Small intestine (tissue), 7 donors: ENCODE measurements at regions not wholly inside any gene's neighbourhood (a gene's known extent, or its start where the extent isn't known, plus 50 kb on each side); places are given as distances from the start of the nearest gene placed in this dataset.
"Not testable (repeated sequence)": the region's sequence is repeated elsewhere in the genome, so short reads cannot be mapped to it uniquely, and the experiment has no call there.

ENCODE experiments used
- DNase-seq, 2 donors: peaks; one replicate each; pipeline versions ENCODE4 v3.0.0 to v3.0.0-alpha.2; 2013
- FAIRE-seq: peaks from 2 replicates; lab custom pipeline; 2012; peaks lifted over from hg19 to GRCh38; lab: Jason Lieb, UNC
- H3K27ac ChIP-seq, 3 donors: one replicate each; pipeline ENCODE4 v1.5.1; 2013; ENCODE audit warnings: low read length in 2 of 3, mild to moderate bottlenecking in 2 of 3, control low read depth in 1 of 3, inconsistent platforms in 1 of 3, low read depth in 1 of 3, moderate library complexity in 1 of 3
- H3K27me3 ChIP-seq, 3 donors: one replicate each; pipeline ENCODE4 v1.6.1; 2013; ENCODE audit warnings: low read length in 3 of 3, inconsistent platforms in 1 of 3; ENCODE audit not compliant: control insufficient read depth in 3 of 3, insufficient read depth in 3 of 3
- H3K36me3 ChIP-seq, 3 donors: one replicate each; pipeline ENCODE4 v1.6.1; 2013; ENCODE audit warnings: low read length in 3 of 3, inconsistent platforms in 1 of 3, low read depth in 1 of 3, mild to moderate bottlenecking in 1 of 3, moderate library complexity in 1 of 3; ENCODE audit not compliant: control insufficient read depth in 3 of 3, insufficient read depth in 2 of 3
- H3K4me1 ChIP-seq, 3 donors: one replicate each; pipeline ENCODE4 v1.6.1; 2013; ENCODE audit warnings: low read length in 2 of 3, inconsistent platforms in 1 of 3, low read depth in 1 of 3, mild to moderate bottlenecking in 1 of 3, moderate library complexity in 1 of 3; ENCODE audit not compliant: control insufficient read depth in 3 of 3, insufficient read depth in 2 of 3
- H3K4me3 ChIP-seq, 3 donors: one replicate each; pipeline ENCODE4 v1.5.1; 2013; ENCODE audit warnings: low read length in 3 of 3, control low read depth in 1 of 3, inconsistent platforms in 1 of 3, low read depth in 1 of 3, mild to moderate bottlenecking in 1 of 3, moderate library complexity in 1 of 3
- H3K9me3 ChIP-seq, 2 donors: one replicate each; pipeline ENCODE4 v1.6.1; 2013; ENCODE audit warnings: low read depth in 1 of 2, low read length in 1 of 2; ENCODE audit not compliant: control insufficient read depth in 2 of 2, insufficient read depth in 1 of 2
- WGBS, 3 donors: extraction: QIAGEN DNeasy Blood & Tissue Kit; methylation state at CpG; one replicate each; pipeline ENCODE4 v1.1.7; 2013; 5-methylcytosine and 5-hydroxymethylcytosine counted together
- donor health status: healthy with polysubstance abuse.
- donor health status: control.
- donor health status: control.
- donor health status: Bipolar disorder and iron deficiency.
- donor health status: healthy.

- Histone ChIP-seq H3K4me1 (no peaks in the 10 kb centered on the region), H3K27ac (no peak overlapping the region), H3K4me3 (no peak overlapping the region), H3K36me3 (no peaks in the 10 kb centered on the region), H3K9me3 (no peaks in the 10 kb centered on the region), H3K27me3 (no peaks in the 10 kb centered on the region)
- FAIRE-seq = no peak
- no peak for DNase-seq
These were observed 72.2 kb upstream of the KYNU start for GRCh38 chr2:142805244-142805643.

DNA sequence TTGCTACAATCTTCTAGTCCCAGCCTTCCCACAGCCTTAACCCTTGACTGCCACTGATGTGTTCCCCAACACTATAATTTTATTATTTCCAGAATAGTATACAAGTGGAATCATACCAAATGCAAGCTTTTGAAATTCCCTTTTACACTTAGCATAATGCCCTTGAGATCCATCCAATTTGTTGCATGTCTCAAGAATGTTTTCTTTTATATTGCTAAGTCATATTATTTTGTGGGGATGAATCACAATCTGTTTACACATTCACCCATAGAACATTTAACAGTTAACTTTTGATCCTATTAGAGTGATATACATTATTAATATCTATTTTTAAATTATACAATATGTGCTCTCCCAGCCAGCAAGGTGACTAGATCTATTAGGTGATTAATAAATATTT is 74.3 kb upstream of the KYNU start:
- H3K27me3 ChIP-seq = no peaks in the 10 kb centered on the region
- no peak overlapping the region for H3K27ac ChIP-seq
- no peak for FAIRE-seq
- no peaks in the 10 kb centered on the region for H3K9me3 ChIP-seq
- no peak for DNase-seq
- no peaks in the 10 kb centered on the region for H3K36me3 ChIP-seq
- H3K4me3 ChIP-seq = no peak overlapping the region
- H3K4me1 ChIP-seq = no peaks in the 10 kb centered on the region

DNA sequence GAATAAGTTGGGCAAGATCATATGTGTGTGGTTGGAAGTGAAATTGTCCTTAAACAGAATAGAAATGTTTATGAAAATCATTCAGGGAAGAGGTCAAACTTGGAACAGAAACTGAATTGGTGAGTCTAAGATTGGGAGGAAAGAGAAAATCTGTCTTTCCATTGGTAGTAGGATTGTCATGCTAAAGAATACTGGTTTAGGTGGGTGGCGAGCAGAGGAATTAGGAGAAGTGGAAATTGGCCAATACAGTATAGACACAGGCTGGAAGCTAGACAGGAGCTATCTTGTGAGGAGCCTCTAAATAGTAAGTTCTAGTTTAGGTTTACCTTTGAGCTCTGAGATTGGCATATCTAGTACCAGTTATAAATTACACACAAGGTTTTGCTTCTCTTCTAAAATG is 80.9 kb upstream of the KYNU start:
- Histone ChIP-seq H3K36me3 (no peaks in the 10 kb centered on the region), H3K27ac (no peak overlapping the region), H3K4me3 (no peak overlapping the region), H3K9me3 (no peaks in the 10 kb centered on the region), H3K27me3 (no peaks in the 10 kb centered on the region), H3K4me1 (no peaks in the 10 kb centered on the region)
- 76 to 79% (median 78%) methylated on average over 1 of the region's 1 CpG for WGBS, 3 donors
- DNase-seq = no peak
- FAIRE-seq = no peak

DNA sequence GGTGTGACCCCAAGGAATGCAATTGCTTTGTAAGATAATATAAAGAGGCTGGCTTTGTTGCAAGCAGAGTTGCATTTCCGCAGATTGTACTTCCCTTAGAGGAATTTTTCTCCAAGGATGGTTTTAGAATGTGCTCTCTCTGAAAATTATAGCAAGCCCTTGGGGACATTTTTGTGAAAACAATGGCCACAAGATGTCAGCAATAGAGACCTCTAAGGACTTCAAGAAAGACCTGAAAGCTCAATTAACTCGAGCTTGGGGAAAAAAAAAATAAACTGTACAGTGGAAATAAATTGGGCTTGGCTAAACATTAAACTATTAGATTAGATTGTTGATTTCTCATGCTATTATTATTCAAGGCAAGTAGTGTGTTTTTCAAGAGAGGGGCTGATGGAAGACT is 81.3 kb upstream of the KYNU start:
- DNase-seq = peak in 1 of 2 donors; percentile 8
- no peak for FAIRE-seq
- no peaks in the 10 kb centered on the region for H3K4me1 ChIP-seq
- H3K36me3 ChIP-seq = no peaks in the 10 kb centered on the region
- no peaks in the 10 kb centered on the region for H3K27me3 ChIP-seq
- no peak overlapping the region for H3K27ac ChIP-seq
- no peaks in the 10 kb centered on the region for H3K9me3 ChIP-seq
- 28 to 36% (median 33%) methylated on average over 2 of the region's 2 CpGs for WGBS, 3 donors
- H3K4me3 ChIP-seq = no peak overlapping the region

- WGBS, 3 donors = 86 to 95% (median 90%) methylated on average over 1 of the region's 1 CpG
- H3K27me3 ChIP-seq = no peaks in the 10 kb centered on the region
- no peaks in the 10 kb centered on the region for H3K4me1 ChIP-seq
- H3K27ac ChIP-seq = no peak overlapping the region
- H3K9me3 ChIP-seq = no peaks in the 10 kb centered on the region
- DNase-seq (no peak), FAIRE-seq (no peak)
- H3K4me3 ChIP-seq = no peak overlapping the region
- no peaks in the 10 kb centered on the region for H3K36me3 ChIP-seq
These were observed 82.6 kb upstream of the KYNU start for GRCh38 chr2:142794850-142795249.

- WGBS, 3 donors = 70 to 84% (median 75%) methylated on average over 3 of the region's 3 CpGs
These were observed 85.1 kb upstream of the KYNU start for GRCh38 chr2:142792328-142792727.

DNA sequence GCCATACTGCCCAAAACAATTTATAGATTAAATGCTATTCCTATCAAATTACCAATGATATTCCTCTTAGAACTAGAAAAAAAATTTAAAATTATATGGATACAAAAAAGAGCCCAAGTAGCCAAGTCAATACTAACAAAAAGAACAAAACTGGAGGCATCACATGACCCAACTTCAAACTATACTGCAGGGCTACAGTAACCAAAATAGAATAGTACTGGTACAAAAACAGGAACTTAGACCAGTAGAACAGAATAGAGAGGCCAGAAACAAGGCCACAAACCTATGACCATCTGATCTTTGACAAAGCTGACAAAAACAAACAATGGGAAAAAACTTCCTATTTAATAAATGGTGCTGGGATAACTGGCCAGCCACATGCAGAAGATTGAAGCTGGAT is 86.1 kb upstream of the KYNU start:
- Histone ChIP-seq H3K4me3 (no peak overlapping the region), H3K36me3 (no peaks in the 10 kb centered on the region), H3K27me3 (no peaks in the 10 kb centered on the region), H3K27ac (no peak overlapping the region), H3K4me1 (no peaks in the 10 kb centered on the region), H3K9me3 (no peaks in the 10 kb centered on the region)
- no peak for DNase-seq
- FAIRE-seq = no peak

More at GRCh38 chr2:142792328-142792727, 85.1 kb upstream of the KYNU start:
- H3K27ac ChIP-seq, H3K4me1 ChIP-seq, FAIRE-seq, H3K9me3 ChIP-seq, H3K4me3 ChIP-seq, H3K36me3 ChIP-seq, H3K27me3 ChIP-seq, DNase-seq: not testable (repeated sequence)

- H3K36me3 ChIP-seq = no peaks in the 10 kb centered on the region
- peaks cover 0 to 2% (median 0%) of the 10 kb centered on the region in 3 donors for H3K27me3 ChIP-seq
- DNase-seq (no peak), FAIRE-seq (no peak)
- H3K4me1 ChIP-seq = no peaks in the 10 kb centered on the region
- no peak overlapping the region for H3K4me3 ChIP-seq
- no peaks in the 10 kb centered on the region for H3K9me3 ChIP-seq
- no peak overlapping the region for H3K27ac ChIP-seq
These were observed 90.4 kb upstream of the KYNU start for GRCh38 chr2:142786918-142787702.

DNA sequence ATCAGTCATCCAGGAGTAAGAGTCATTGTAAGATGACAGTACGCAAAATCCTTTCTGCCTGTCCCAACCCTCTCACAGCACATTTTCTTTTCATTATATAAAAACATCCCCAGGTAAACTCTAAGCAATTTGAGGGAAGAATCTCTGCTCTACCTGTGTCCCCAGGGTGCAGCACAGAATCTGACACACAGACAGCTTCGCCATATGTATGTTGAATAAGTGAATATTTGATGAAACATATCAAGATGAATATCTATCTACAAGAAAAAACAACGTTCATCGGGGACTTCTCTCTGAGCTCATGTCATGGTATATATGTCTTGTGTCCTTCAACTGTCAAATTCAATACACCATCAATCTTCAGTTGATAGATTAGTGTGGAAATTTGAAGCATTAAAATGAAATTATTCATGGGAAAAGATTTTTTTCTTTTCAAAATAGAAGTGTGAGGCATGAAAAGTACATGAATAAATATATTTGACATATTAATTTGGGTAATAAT is 94.5 kb upstream of the KYNU start:
- Histone ChIP-seq H3K4me1 (no peaks in the 10 kb centered on the region), H3K36me3 (no peaks in the 10 kb centered on the region), H3K9me3 (peaks cover 0 to 3% of the 10 kb centered on the region in 2 donors), H3K27me3 (peaks cover 0 to 2% (median 0%) of the 10 kb centered on the region in 3 donors), H3K4me3 (no peak overlapping the region), H3K27ac (no peak overlapping the region)
- FAIRE-seq = no peak
- no peak for DNase-seq
- WGBS, 3 donors = 73 to 89% (median 74%) methylated on average over 4 of the region's 4 CpGs
